CD14-positive monocyte (primary cell): ENCODE measurements at regions not wholly inside any gene's neighbourhood (a gene's known extent, or its start where the extent isn't known, plus 50 kb on each side); places are given as distances from the start of the nearest gene placed in this dataset.

Source experiments
- DNase-seq, 3 donors: peaks; one replicate each; pipeline ENCODE4 v3.0.0-alpha.2; 2011 to 2022
- H2AFZ ChIP-seq: 2 replicates; pipeline ENCODE4 v1.6.0; 2012; ENCODE audit warnings: mild to moderate bottlenecking, low read depth, low read length, inconsistent platforms; ENCODE audit not compliant: insufficient read depth, poor library complexity, severe bottlenecking
- H3K27ac ChIP-seq, 2 donors: 1 replicate in 1 of 2; 2 replicates in 1 of 2; pipeline ENCODE4 v1.5.1; 2012 to 2013; ENCODE audit warnings: low read length in 2 of 2, control low read depth in 1 of 2, inconsistent platforms in 1 of 2, low read depth in 1 of 2, mild to moderate bottlenecking in 1 of 2
- H3K27me3 ChIP-seq, 2 donors: one replicate each; pipeline versions ENCODE4 v1.6.0 to v1.6.1; 2011 to 2013; ENCODE audit warnings: low read length in 2 of 2; ENCODE audit not compliant: control insufficient read depth in 2 of 2, insufficient read depth in 2 of 2
- H3K36me3 ChIP-seq, 2 donors: replicated peaks in 1 of 2; 1 replicate in 1 of 2; 2 replicates in 1 of 2; pipeline versions ENCODE4 v1.5.1 to v1.6.1; 2012 to 2013; ENCODE audit warnings: low read length in 2 of 2, control low read depth in 1 of 2, inconsistent platforms in 1 of 2, mild to moderate bottlenecking in 1 of 2; ENCODE audit not compliant: insufficient read depth in 2 of 2, control insufficient read depth in 1 of 2
- H3K4me1 ChIP-seq, 2 donors: 1 replicate in 1 of 2; 2 replicates in 1 of 2; pipeline versions ENCODE4 v1.5.1 to v1.6.1; 2012 to 2013; ENCODE audit warnings: low read length in 2 of 2, control low read depth in 1 of 2, inconsistent platforms in 1 of 2, mild to moderate bottlenecking in 1 of 2, moderate library complexity in 1 of 2; ENCODE audit not compliant: insufficient read depth in 2 of 2, control insufficient read depth in 1 of 2
- H3K4me2 ChIP-seq: replicated peaks from 2 replicates; pipeline ENCODE3; 2012; ENCODE audit warnings: low read length, moderate library complexity, mild to moderate bottlenecking; ENCODE audit not compliant: poor library complexity, severe bottlenecking; ENCODE audit errors: extremely low read depth
- H3K4me3 ChIP-seq, 3 experiments: fragments of 200-600 bp in 1 of 3; sonication (generic) in 1 of 3; replicated peaks in 1 of 3; 1 replicate in 2 of 3; 2 replicates in 1 of 3; pipeline ENCODE4 v1.5.1; 2011 to 2013; ENCODE audit warnings: low read length in 3 of 3, mild to moderate bottlenecking in 3 of 3, control low read depth in 2 of 3, low read depth in 2 of 3, inconsistent platforms in 1 of 3, moderate library complexity in 1 of 3
- H3K79me2 ChIP-seq: 2 replicates; pipeline ENCODE4 v1.6.0; 2012; ENCODE audit warnings: mild to moderate bottlenecking, control low read depth, inconsistent platforms, low read length, moderate library complexity; ENCODE audit not compliant: insufficient read depth
- H3K9ac ChIP-seq: 2 replicates; pipeline ENCODE4 v1.6.0; 2017; ENCODE audit warnings: low read length, mild to moderate bottlenecking; ENCODE audit not compliant: insufficient read depth, poor library complexity, severe bottlenecking
- H3K9me3 ChIP-seq, 2 donors: replicated peaks in 1 of 2; 1 replicate in 1 of 2; 2 replicates in 1 of 2; pipeline versions ENCODE4 v1.5.1 to v1.6.1; 2012 to 2013; ENCODE audit warnings: low read length in 2 of 2, control low read depth in 1 of 2; ENCODE audit not compliant: control insufficient read depth in 1 of 2, insufficient read depth in 1 of 2
- H4K20me1 ChIP-seq: 2 replicates; pipeline ENCODE4 v1.6.0; 2012; ENCODE audit warnings: mild to moderate bottlenecking, low read length, control low read depth, moderate library complexity; ENCODE audit not compliant: insufficient read depth
- H3K27ac Mint-ChIP-seq, 7 donors: one replicate each; pipeline ENCODE4 v1.8.0; 2020; ENCODE audit warnings: mild to moderate bottlenecking in 7 of 7, mixed read lengths in 7 of 7, moderate library complexity in 6 of 7, inconsistent platforms in 2 of 7
- H3K27me3 Mint-ChIP-seq, 3 donors: one replicate each; pipeline ENCODE4 v1.8.0; 2021 to 2022; ENCODE audit warnings: low read depth in 3 of 3, mild to moderate bottlenecking in 3 of 3, mixed read lengths in 3 of 3, moderate library complexity in 3 of 3, inconsistent platforms in 1 of 3
- H3K36me3 Mint-ChIP-seq, 2 donors: one replicate each; pipeline ENCODE4 v1.8.0; 2020; ENCODE audit warnings: mixed read lengths in 2 of 2, inconsistent platforms in 1 of 2, mild to moderate bottlenecking in 1 of 2
- H3K4me1 Mint-ChIP-seq: one replicate; pipeline ENCODE4 v1.8.0; 2020; ENCODE audit warnings: mild to moderate bottlenecking, mixed read lengths
- H3K4me3 Mint-ChIP-seq, 2 donors: one replicate each; pipeline ENCODE4 v1.8.0; 2020; ENCODE audit warnings: mild to moderate bottlenecking in 2 of 2, mixed read lengths in 2 of 2, moderate library complexity in 1 of 2
- H3K9me3 Mint-ChIP-seq, 7 donors: one replicate each; pipeline ENCODE4 v1.8.0; 2020 to 2022; ENCODE audit warnings: mixed read lengths in 7 of 7, mild to moderate bottlenecking in 6 of 7, moderate library complexity in 6 of 7, inconsistent platforms in 2 of 7
- CTCF ChIP-seq: fragments of 200-600 bp; IDR thresholded peaks from one replicate; pipeline ENCODE4 v1.8.0; 2022; ENCODE audit warnings: antibody characterized with exemption, mild to moderate bottlenecking
- WGBS: methylation state at CpG from one replicate; pipeline ENCODE4 v1.1.5; 2013; ENCODE audit warnings: missing lambda C conversion rate; ENCODE audit not compliant: insufficient coverage; 5-methylcytosine and 5-hydroxymethylcytosine counted together
- intact Hi-C, 2 donors: fragments of 100-400 bp; cut with micrococcal nuclease; formaldehyde crosslinking; loops; one replicate each; pipeline versions ENCODE4 v1.15.0 to v1.15.1; 2023

- peaks cover 0 to 7% (median 3%) of the 10 kb centered on the region in 7 donors for H3K9me3 Mint-ChIP-seq
- intact Hi-C loops, result no loop called here
- no peak overlapping the region for H2AFZ ChIP-seq
- H3K4me2 ChIP-seq, result no peak overlapping the region
- H3K27ac Mint-ChIP-seq, result no peak overlapping the region
- H3K27ac ChIP-seq, result no peak overlapping the region
- H3K4me3 ChIP-seq, result no peak overlapping the region
- TF ChIP-seq CTCF, result no peak
- H3K9me3 ChIP-seq, result no peaks in the 10 kb centered on the region
- no peaks in the 10 kb centered on the region for H3K36me3 Mint-ChIP-seq
- H3K4me3 Mint-ChIP-seq, result no peak overlapping the region
- no peaks in the 10 kb centered on the region for H3K79me2 ChIP-seq
- peaks cover 7% of the 10 kb centered on the region for H3K4me1 Mint-ChIP-seq
- H4K20me1 ChIP-seq, result no peaks in the 10 kb centered on the region
- peaks cover 0 to 3% of the 10 kb centered on the region in 2 donors for H3K27me3 ChIP-seq
- H3K4me1 ChIP-seq, result no peaks in the 10 kb centered on the region
- peaks cover 4 to 19% (median 12%) of the 10 kb centered on the region in 3 donors for H3K27me3 Mint-ChIP-seq
- no peak overlapping the region for H3K9ac ChIP-seq
- DNase-seq, result no peak
- 92% methylated on average over 11 of the region's 12 CpGs for WGBS
- H3K36me3 ChIP-seq, result no peaks in the 10 kb centered on the region
These were observed 189.6 kb downstream of the MYLK4 start for GRCh38 chr6:2560917-2561698.

GRCh38 chr6:2560140-2560818 lies 190.4 kb downstream of the MYLK4 start:
- H3K27me3 Mint-ChIP-seq, result peaks cover 8 to 25% (median 13%) of the 10 kb centered on the region in 3 donors
- Histone ChIP-seq H3K4me2 (no peak overlapping the region), H2AFZ (no peak overlapping the region), H3K9me3 (no peaks in the 10 kb centered on the region), H4K20me1 (no peaks in the 10 kb centered on the region), H3K79me2 (no peaks in the 10 kb centered on the region), H3K9ac (no peak overlapping the region), H3K27ac (no peak overlapping the region), H3K27me3 (peaks cover 0 to 3% of the 10 kb centered on the region in 2 donors), H3K36me3 (no peaks in the 10 kb centered on the region), H3K4me1 (no peaks in the 10 kb centered on the region), H3K4me3 (no peak overlapping the region)
- no peaks in the 10 kb centered on the region for H3K36me3 Mint-ChIP-seq
- H3K4me3 Mint-ChIP-seq, result peak overlapping the region in 1 of 2 donors; percentile 36
- intact Hi-C loops, result no loop called here
- peaks cover 7% of the 10 kb centered on the region for H3K4me1 Mint-ChIP-seq
- no peak for DNase-seq
- 71% methylated on average over 6 of the region's 8 CpGs for WGBS
- no peak for TF ChIP-seq CTCF
- H3K27ac Mint-ChIP-seq, result no peak overlapping the region
- H3K9me3 Mint-ChIP-seq, result peaks cover 0 to 7% (median 3%) of the 10 kb centered on the region in 7 donors
